Neural progenitor cell (in vitro differentiated cells): ENCODE measurements at regions not wholly inside any gene's neighbourhood (a gene's known extent, or its start where the extent isn't known, plus 50 kb on each side); places are given as distances from the start of the nearest gene placed in this dataset.

Experiments
- DNase-seq: peaks from one replicate; pipeline ENCODE4 v3.0.0-alpha.2; 2016; ENCODE audit warnings: low spot score
- H2AFZ ChIP-seq: fragments of 200-600 bp; sonication (generic); replicated peaks from 2 replicates; pipeline ENCODE4 v1.6.1; 2016; ENCODE audit warnings: antibody characterized with exemption
- H3F3A ChIP-seq: fragments of 200-600 bp; sonication (generic); 2 replicates; pipeline ENCODE4 v1.6.1; 2016; ENCODE audit warnings: antibody characterized with exemption, low read depth
- H3K27ac ChIP-seq: fragments of 200-600 bp; sonication (generic); 2 replicates; pipeline ENCODE4 v1.5.1; 2016; ENCODE audit warnings: mild to moderate bottlenecking
- H3K27me3 ChIP-seq: fragments of 200-600 bp; sonication (generic); 2 replicates; pipeline ENCODE4 v1.6.1; 2016; ENCODE audit warnings: mild to moderate bottlenecking, moderate library complexity
- H3K36me3 ChIP-seq: fragments of 200-600 bp; sonication (generic); 2 replicates; pipeline ENCODE4 v1.5.1; 2016
- H3K4me1 ChIP-seq: fragments of 200-600 bp; sonication (generic); 2 replicates; pipeline ENCODE4 v1.6.1; 2016; ENCODE audit warnings: mixed run types
- H3K4me2 ChIP-seq: fragments of 200-600 bp; sonication (generic); 2 replicates; pipeline ENCODE4 v1.6.1; 2016
- H3K4me3 ChIP-seq: fragments of 200-600 bp; sonication (generic); 2 replicates; pipeline ENCODE4 v1.5.1; 2016
- H3K79me2 ChIP-seq: fragments of 200-600 bp; sonication (generic); 2 replicates; pipeline ENCODE4 v1.6.1; 2016; ENCODE audit warnings: low read depth
- H3K9ac ChIP-seq: fragments of 200-600 bp; sonication (generic); 2 replicates; pipeline ENCODE4 v1.6.1; 2016
- H3K9me3 ChIP-seq: fragments of 200-600 bp; sonication (generic); 2 replicates; pipeline ENCODE4 v1.5.1; 2016; ENCODE audit warnings: low read depth
- H4K20me1 ChIP-seq: fragments of 200-600 bp; sonication (generic); 2 replicates; pipeline ENCODE4 v1.6.1; 2016; ENCODE audit warnings: low read depth
- H3K27ac Mint-ChIP-seq: 3 replicates; pipeline ENCODE4 v1.8.0; 2021; ENCODE audit warnings: mixed read lengths
- H3K27me3 Mint-ChIP-seq: 2 replicates; pipeline ENCODE4 v1.8.0; 2022; ENCODE audit warnings: low read depth, mild to moderate bottlenecking, inconsistent platforms, moderate library complexity, mixed read lengths; ENCODE audit not compliant: insufficient read depth
- H3K36me3 Mint-ChIP-seq: 3 replicates; pipeline ENCODE4 v1.8.0; 2021; ENCODE audit warnings: mixed read lengths
- H3K4me1 Mint-ChIP-seq: 3 replicates; pipeline ENCODE4 v1.8.0; 2021; ENCODE audit warnings: mixed read lengths
- H3K4me3 Mint-ChIP-seq: 3 replicates; pipeline ENCODE4 v1.8.0; 2021; ENCODE audit warnings: mild to moderate bottlenecking, moderate library complexity, mixed read lengths
- H3K9me3 Mint-ChIP-seq: 3 replicates; pipeline ENCODE4 v1.8.0; 2020; ENCODE audit warnings: mixed read lengths
- EZH2 ChIP-seq: fragments of 200-600 bp; sonication (generic); IDR thresholded peaks from 2 replicates; pipeline ENCODE4 v1.6.1; 2017; ENCODE audit warnings: antibody characterized with exemption, mild to moderate bottlenecking, moderate library complexity
- EZH2phosphoT487 ChIP-seq: fragments of 200-600 bp; sonication (generic); IDR thresholded peaks from 2 replicates; pipeline ENCODE4 v1.6.1; 2017; ENCODE audit warnings: antibody characterized with exemption
- TF ChIP-seq, protein P1 (sequence below): fragments of 200-600 bp; sonication (generic); IDR thresholded peaks from 2 replicates; pipeline ENCODE4 v1.5.1; 2017; ENCODE audit warnings: antibody characterized with exemption, mild to moderate bottlenecking

GRCh38 chr12:124637163-124637562, 69.8 kb upstream of the NCOR2 start:
- H3K79me2 ChIP-seq = no peaks in the 10 kb centered on the region
- no peak overlapping the region for H3K4me3 ChIP-seq
- no peaks in the 10 kb centered on the region for H3K27me3 ChIP-seq
- no peak for DNase-seq
- TF ChIP-seq, protein P1, sequence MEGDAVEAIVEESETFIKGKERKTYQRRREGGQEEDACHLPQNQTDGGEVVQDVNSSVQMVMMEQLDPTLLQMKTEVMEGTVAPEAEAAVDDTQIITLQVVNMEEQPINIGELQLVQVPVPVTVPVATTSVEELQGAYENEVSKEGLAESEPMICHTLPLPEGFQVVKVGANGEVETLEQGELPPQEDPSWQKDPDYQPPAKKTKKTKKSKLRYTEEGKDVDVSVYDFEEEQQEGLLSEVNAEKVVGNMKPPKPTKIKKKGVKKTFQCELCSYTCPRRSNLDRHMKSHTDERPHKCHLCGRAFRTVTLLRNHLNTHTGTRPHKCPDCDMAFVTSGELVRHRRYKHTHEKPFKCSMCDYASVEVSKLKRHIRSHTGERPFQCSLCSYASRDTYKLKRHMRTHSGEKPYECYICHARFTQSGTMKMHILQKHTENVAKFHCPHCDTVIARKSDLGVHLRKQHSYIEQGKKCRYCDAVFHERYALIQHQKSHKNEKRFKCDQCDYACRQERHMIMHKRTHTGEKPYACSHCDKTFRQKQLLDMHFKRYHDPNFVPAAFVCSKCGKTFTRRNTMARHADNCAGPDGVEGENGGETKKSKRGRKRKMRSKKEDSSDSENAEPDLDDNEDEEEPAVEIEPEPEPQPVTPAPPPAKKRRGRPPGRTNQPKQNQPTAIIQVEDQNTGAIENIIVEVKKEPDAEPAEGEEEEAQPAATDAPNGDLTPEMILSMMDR = no peak
- TF ChIP-seq EZH2 = no peak
- no peak for TF ChIP-seq EZH2phosphoT487
- H3K4me2 ChIP-seq = no peak overlapping the region
- H3K9me3 ChIP-seq = no peaks in the 10 kb centered on the region
- no peak overlapping the region for H3K27ac ChIP-seq
- Mint-ChIP-seq H3K36me3 (no peaks in the 10 kb centered on the region), H3K9me3 (no peaks in the 10 kb centered on the region), H3K4me3 (no peak overlapping the region), H3K4me1 (peaks cover 18% of the 10 kb centered on the region), H3K27ac (no peak overlapping the region), H3K27me3 (peaks cover 7% of the 10 kb centered on the region)
- peaks cover 9% of the 10 kb centered on the region for H3K4me1 ChIP-seq
- H3F3A ChIP-seq = no peaks in the 10 kb centered on the region
- no peak overlapping the region for H3K9ac ChIP-seq
- H2AFZ ChIP-seq = no peak overlapping the region
- H4K20me1 ChIP-seq = no peaks in the 10 kb centered on the region
- H3K36me3 ChIP-seq = no peaks in the 10 kb centered on the region

DNA sequence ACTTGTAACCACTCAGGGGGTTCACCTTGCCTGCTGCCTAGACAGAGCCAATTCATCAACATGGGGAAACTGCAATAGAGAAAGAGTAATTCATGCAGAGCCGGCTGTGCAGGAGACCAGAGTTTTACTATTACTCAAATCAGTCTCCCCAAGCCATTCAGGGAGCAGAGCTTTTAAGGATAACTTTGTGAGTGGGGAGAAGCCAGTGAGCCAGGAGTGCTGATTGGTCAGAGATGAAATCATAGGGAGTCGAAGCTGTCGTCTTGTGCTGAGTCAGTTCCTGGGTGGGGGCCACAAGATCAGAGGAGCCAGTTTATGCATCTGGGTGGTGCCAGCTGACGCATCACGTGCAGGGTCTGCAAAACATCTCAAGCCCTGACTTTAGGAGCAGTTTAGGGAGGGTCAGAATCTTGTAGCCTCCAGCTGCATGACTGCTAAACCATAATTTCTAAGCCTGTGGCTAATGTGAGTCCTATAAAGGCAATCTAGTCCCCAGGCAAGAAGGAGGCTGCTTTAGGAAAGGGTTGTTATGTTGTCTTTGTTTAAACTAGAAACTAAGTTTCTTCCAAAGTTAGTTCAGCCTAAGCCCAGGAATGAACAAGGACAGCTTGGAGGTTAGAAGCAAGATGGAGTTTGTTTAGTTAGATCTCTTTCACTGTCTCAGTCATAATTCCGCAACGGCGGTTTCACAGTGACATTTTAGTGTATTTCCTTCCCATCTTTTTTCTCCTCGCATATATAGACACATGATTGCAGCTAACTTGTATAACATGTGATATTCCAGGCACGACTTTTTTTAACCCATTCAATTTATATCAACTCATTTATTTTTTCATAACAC, 68.9 kb upstream of the NCOR2 start:
- no peak overlapping the region for H3K4me3 Mint-ChIP-seq

DNA sequence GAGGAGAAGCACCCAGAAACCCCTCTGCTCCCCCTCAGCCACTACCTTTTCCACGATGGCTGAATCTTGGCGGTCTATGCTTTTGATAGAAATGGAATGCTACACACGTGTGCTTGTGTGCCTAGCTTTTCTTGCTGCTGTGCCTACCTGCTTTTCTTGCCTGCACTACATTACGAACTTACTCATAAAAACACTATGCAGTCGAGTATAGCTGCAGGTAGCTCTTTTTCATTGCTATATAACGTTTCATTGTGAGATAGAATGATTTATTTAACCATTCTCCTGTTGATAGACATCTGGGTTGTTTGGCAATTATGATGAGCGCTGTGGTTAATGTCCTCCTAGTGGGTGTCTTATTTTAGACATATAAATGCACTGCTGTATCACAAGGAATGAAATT, 67.9 kb upstream of the NCOR2 start:
- Histone ChIP-seq H3K4me1 (peaks cover 14% of the 10 kb centered on the region), H3K9me3 (no peaks in the 10 kb centered on the region), H3K79me2 (no peaks in the 10 kb centered on the region), H3K27me3 (no peaks in the 10 kb centered on the region), H3K27ac (no peak overlapping the region), H3K36me3 (no peaks in the 10 kb centered on the region), H3K4me2 (no peak overlapping the region), H2AFZ (no peak overlapping the region), H3K4me3 (no peak overlapping the region), H3K9ac (no peak overlapping the region), H3F3A (no peaks in the 10 kb centered on the region), H4K20me1 (no peaks in the 10 kb centered on the region)
- Mint-ChIP-seq H3K27ac (no peak overlapping the region), H3K27me3 (peaks cover 7% of the 10 kb centered on the region), H3K9me3 (no peaks in the 10 kb centered on the region), H3K36me3 (no peaks in the 10 kb centered on the region), H3K4me1 (peaks cover 18% of the 10 kb centered on the region), H3K4me3 (no peak overlapping the region)
- TF ChIP-seq EZH2 (no peak), EZH2phosphoT487 (no peak)
- TF ChIP-seq, protein P1 = no peak
- no peak for DNase-seq

More for the DNA sequence above, 68.9 kb upstream of the NCOR2 start:
- H3K4me3 ChIP-seq = no peak overlapping the region
- DNase-seq = no peak
- no peak overlapping the region for H3K4me2 ChIP-seq
- Mint-ChIP-seq H3K27ac (no peak overlapping the region), H3K9me3 (no peaks in the 10 kb centered on the region), H3K27me3 (peaks cover 7% of the 10 kb centered on the region), H3K36me3 (no peaks in the 10 kb centered on the region), H3K4me1 (peaks cover 18% of the 10 kb centered on the region)
- no peaks in the 10 kb centered on the region for H3K79me2 ChIP-seq
- peaks cover 14% of the 10 kb centered on the region for H3K4me1 ChIP-seq
- no peaks in the 10 kb centered on the region for H3K36me3 ChIP-seq
- H2AFZ ChIP-seq = peak overlapping the region; percentile 27
- H3K9ac ChIP-seq = no peak overlapping the region
- H3K9me3 ChIP-seq = no peaks in the 10 kb centered on the region
- no peak overlapping the region for H3K27ac ChIP-seq
- TF ChIP-seq EZH2 (no peak), EZH2phosphoT487 (no peak)
- TF ChIP-seq, protein P1 = no peak
- no peaks in the 10 kb centered on the region for H3F3A ChIP-seq
- no peaks in the 10 kb centered on the region for H4K20me1 ChIP-seq
- H3K27me3 ChIP-seq = no peaks in the 10 kb centered on the region
